Vagina (tissue), 2 donors: ENCODE measurements at regions not wholly inside any gene's neighbourhood (a gene's known extent, or its start where the extent isn't known, plus 50 kb on each side); places are given as distances from the start of the nearest gene placed in this dataset.

Experiments used
- DNase-seq, 2 donors: peaks; one replicate each; pipeline ENCODE4 v3.0.0-alpha.2; 2017; ENCODE audit errors: extremely low spot score in 2 of 2
- H3K27ac ChIP-seq: fragments of 200-600 bp; sonication (generic); one replicate; pipeline ENCODE4 v1.5.1; 2019
- H3K27me3 ChIP-seq: fragments of 200-600 bp; sonication (generic); one replicate; pipeline ENCODE4 v1.5.1; 2019
- H3K36me3 ChIP-seq, 2 donors: fragments of 200-600 bp; sonication (generic); one replicate each; pipeline ENCODE4 v1.5.1; 2017 to 2019
- H3K4me1 ChIP-seq: fragments of 200-600 bp; sonication (generic); one replicate; pipeline ENCODE4 v1.5.1; 2019
- H3K4me3 ChIP-seq, 2 donors: fragments of 200-600 bp; sonication (generic); 1 replicate in 1 of 2; 2 replicates in 1 of 2; pipeline ENCODE4 v1.5.1; 2016 to 2019
- H3K9me3 ChIP-seq: fragments of 200-600 bp; sonication (generic); one replicate; pipeline ENCODE4 v1.5.1; 2019
- POLR2A ChIP-seq, 2 donors: fragments of 450-650 bp; IDR thresholded peaks; one replicate each; pipeline ENCODE4 v1.6.1; 2017; ENCODE audit warnings: antibody characterized with exemption in 2 of 2, mild to moderate bottlenecking in 2 of 2, moderate library complexity in 2 of 2
- POLR2AphosphoS5 ChIP-seq, 2 donors: sonication (generic); formaldehyde crosslinking; IDR thresholded peaks; one replicate each; pipeline ENCODE4 v1.9.0; 2017; ENCODE audit warnings: antibody characterized with exemption in 2 of 2, mild to moderate bottlenecking in 2 of 2, low read depth in 1 of 2; ENCODE audit not compliant: insufficient read depth in 1 of 2
- intact Hi-C: fragments of 100-400 bp; cut with DNase I; formaldehyde crosslinking; loops from one replicate; pipeline ENCODE4 v1.15.1; 2023
- TF ChIP-seq, protein P1 (sequence below), 3 experiments: fragments of 450-650 bp in 2 of 3; fragments of 200-600 bp in 1 of 3; sonication (generic) in 1 of 3; IDR thresholded peaks; one replicate each; pipeline ENCODE4 v1.5.1; 2017 to 2019; ENCODE audit warnings: antibody characterized with exemption in 3 of 3, mild to moderate bottlenecking in 2 of 3, moderate library complexity in 2 of 3

DNA sequence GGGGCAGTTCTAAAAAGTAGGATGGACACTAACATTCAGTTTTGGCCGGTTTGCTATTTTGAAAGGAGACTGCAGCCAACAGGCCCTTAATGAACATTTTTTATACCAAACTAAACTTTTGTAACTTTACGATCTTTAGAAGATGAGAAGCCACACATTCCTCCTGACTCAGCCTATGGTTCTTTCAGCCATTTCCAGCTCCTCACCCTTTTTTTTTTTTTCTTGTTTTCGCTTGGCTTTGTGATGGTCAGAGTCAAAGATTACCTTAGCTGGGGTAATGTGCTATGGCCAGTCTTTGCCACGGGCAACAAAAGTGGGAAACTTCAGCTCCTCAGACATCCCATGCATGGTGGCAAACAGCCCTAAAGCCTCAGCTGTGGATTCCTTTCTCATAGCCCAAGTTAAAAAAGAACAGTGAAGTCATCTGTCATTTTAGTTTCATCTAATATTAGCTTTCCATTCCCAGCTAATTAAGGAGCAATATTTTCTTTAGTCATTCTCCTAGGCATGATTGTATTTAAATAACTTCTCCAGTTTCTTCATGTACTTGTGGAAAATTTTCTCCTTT, 368.7 kb downstream of the MFSD1 start:
- H3K4me3 ChIP-seq, result no peak overlapping the region
- TF ChIP-seq POLR2A (IDR thresholded peaks at IDR 0.05) (no peak), POLR2AphosphoS5 (IDR thresholded peaks at IDR 0.05; ENCODE audit: insufficient read depth in 1 of 2, low read depth in 1 of 2) (no peak)
- TF ChIP-seq, protein P1, sequence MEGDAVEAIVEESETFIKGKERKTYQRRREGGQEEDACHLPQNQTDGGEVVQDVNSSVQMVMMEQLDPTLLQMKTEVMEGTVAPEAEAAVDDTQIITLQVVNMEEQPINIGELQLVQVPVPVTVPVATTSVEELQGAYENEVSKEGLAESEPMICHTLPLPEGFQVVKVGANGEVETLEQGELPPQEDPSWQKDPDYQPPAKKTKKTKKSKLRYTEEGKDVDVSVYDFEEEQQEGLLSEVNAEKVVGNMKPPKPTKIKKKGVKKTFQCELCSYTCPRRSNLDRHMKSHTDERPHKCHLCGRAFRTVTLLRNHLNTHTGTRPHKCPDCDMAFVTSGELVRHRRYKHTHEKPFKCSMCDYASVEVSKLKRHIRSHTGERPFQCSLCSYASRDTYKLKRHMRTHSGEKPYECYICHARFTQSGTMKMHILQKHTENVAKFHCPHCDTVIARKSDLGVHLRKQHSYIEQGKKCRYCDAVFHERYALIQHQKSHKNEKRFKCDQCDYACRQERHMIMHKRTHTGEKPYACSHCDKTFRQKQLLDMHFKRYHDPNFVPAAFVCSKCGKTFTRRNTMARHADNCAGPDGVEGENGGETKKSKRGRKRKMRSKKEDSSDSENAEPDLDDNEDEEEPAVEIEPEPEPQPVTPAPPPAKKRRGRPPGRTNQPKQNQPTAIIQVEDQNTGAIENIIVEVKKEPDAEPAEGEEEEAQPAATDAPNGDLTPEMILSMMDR (IDR thresholded peaks at IDR 0.05), result no peak
- H3K36me3 ChIP-seq, result no peaks in the 10 kb centered on the region
- H3K27me3 ChIP-seq, result no peaks in the 10 kb centered on the region
- H3K4me1 ChIP-seq, result peaks cover 5% of the 10 kb centered on the region
- H3K9me3 ChIP-seq, result no peaks in the 10 kb centered on the region
- H3K27ac ChIP-seq, result no peak overlapping the region
- intact Hi-C loops, result no loop called here
- DNase-seq, result no peak

DNA sequence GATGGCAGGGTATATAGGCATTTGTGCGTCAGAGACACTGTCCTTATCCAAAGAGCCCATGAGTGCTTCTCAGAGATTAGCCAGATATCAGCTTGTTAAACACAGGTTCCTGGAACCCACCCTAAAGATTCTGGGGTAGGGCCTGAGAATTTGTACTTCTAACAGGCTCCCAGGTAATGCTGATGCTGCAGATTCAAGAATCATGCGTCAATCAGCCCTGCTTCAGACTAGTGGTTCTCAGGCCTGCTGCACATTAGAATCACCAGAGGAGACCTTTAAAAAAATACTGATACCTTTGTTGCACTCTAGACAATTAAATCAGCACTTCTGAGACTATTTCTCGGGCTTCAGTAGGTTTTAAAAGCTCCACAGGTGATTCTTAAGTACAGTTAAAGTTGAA, 369.5 kb downstream of the MFSD1 start:
- no peak for DNase-seq
- no peak overlapping the region for H3K27ac ChIP-seq
- H3K9me3 ChIP-seq, result no peaks in the 10 kb centered on the region
- H3K36me3 ChIP-seq, result no peaks in the 10 kb centered on the region
- peaks cover 5% of the 10 kb centered on the region for H3K4me1 ChIP-seq
- H3K27me3 ChIP-seq, result no peaks in the 10 kb centered on the region
- TF ChIP-seq, protein P1 (IDR thresholded peaks at IDR 0.05), result no peak
- TF ChIP-seq POLR2AphosphoS5 (IDR thresholded peaks at IDR 0.05; ENCODE audit: insufficient read depth in 1 of 2, low read depth in 1 of 2), result no peak
- TF ChIP-seq POLR2A (IDR thresholded peaks at IDR 0.05), result no peak
- intact Hi-C loops, result no loop called here
- no peak overlapping the region for H3K4me3 ChIP-seq

DNA sequence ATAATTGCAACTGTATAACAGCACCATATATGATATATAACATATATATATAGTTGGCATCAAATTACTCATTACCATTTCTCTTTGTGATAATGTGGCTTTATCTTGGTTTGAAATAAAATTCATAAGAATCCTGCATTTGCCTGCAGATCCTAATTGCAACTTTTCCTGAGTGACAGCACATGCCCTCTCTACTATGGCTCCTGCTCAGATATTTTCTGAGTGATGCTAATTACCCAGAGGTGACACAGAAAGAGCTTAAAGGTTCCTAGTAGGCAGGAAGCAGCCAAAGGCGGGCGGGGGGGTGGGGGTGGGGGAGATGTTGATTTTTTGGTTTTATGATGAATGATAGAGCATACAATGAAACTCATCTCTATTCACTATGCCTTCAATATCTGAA, 370.6 kb downstream of the MFSD1 start:
- no peaks in the 10 kb centered on the region for H3K36me3 ChIP-seq
- TF ChIP-seq POLR2A (IDR thresholded peaks at IDR 0.05) (no peak), POLR2AphosphoS5 (IDR thresholded peaks at IDR 0.05; ENCODE audit: insufficient read depth in 1 of 2, low read depth in 1 of 2) (no peak)
- TF ChIP-seq, protein P1 (IDR thresholded peaks at IDR 0.05), result no peak
- H3K27me3 ChIP-seq, result no peaks in the 10 kb centered on the region
- no peak for DNase-seq
- H3K9me3 ChIP-seq, result no peaks in the 10 kb centered on the region
- no peak overlapping the region for H3K27ac ChIP-seq
- intact Hi-C loops, result no loop called here
- H3K4me3 ChIP-seq, result no peak overlapping the region
- peaks cover 5% of the 10 kb centered on the region for H3K4me1 ChIP-seq

- Histone ChIP-seq H3K36me3 (no peaks in the 10 kb centered on the region), H3K9me3 (no peaks in the 10 kb centered on the region), H3K27ac (no peak overlapping the region), H3K4me3 (no peak overlapping the region), H3K4me1 (no peaks in the 10 kb centered on the region), H3K27me3 (no peaks in the 10 kb centered on the region)
- no peak for DNase-seq
- TF ChIP-seq POLR2A (IDR thresholded peaks at IDR 0.05) (no peak), POLR2AphosphoS5 (IDR thresholded peaks at IDR 0.05; ENCODE audit: insufficient read depth in 1 of 2, low read depth in 1 of 2) (no peak)
- TF ChIP-seq, protein P1 (IDR thresholded peaks at IDR 0.05), result no peak
- intact Hi-C loops, result no loop called here
Measured at GRCh38 chr3:159174715-159175692, 373.1 kb downstream of the MFSD1 start.
